ENCODE measurements at regions not wholly inside any gene's neighbourhood (a gene's known extent, or its start where the extent isn't known, plus 50 kb on each side); places are given as distances from the start of the nearest gene placed in this dataset.

- H3K9me3 ChIP-seq (ENCODE audit: control insufficient read depth in 2 of 3, insufficient read depth in 1 of 3, low read length in 3 of 3): no peaks in the 10 kb centered on the region
- no peak for TF ChIP-seq CTCF (IDR thresholded peaks at IDR 0.05; ENCODE audit: borderline replicate concordance, extremely low read depth, insufficient read depth)
- H3K27me3 ChIP-seq (ENCODE audit: control insufficient read depth, insufficient read depth, low read length): no peaks in the 10 kb centered on the region
- no peak overlapping the region for H3K27ac ChIP-seq (ENCODE audit: low read depth in 2 of 2, low read length in 2 of 2)
- H3K36me3 ChIP-seq (ENCODE audit: control insufficient read depth in 2 of 3, insufficient read depth in 3 of 3, low read length in 3 of 3): no peaks in the 10 kb centered on the region
- no peak overlapping the region for H3K9ac ChIP-seq (ENCODE audit: low read length in 3 of 3)
- no peaks in the 10 kb centered on the region for H3K4me1 ChIP-seq (ENCODE audit: control insufficient read depth in 2 of 3, insufficient read depth in 2 of 3, low read depth in 1 of 3, low read length in 3 of 3)
- FAIRE-seq: no peak
- DNase-seq: no peak
- intact Hi-C loops (cut with DNase I): no loop called here
- no peak overlapping the region for H3K4me3 ChIP-seq (ENCODE audit: low read length in 3 of 3)
These were observed 80.5 kb downstream of the ZIC3 start for GRCh38 chrX:137646472-137646871.

GRCh38 chrX:137651647-137652046, 85.7 kb downstream of the ZIC3 start:
- H3K27ac ChIP-seq (ENCODE audit: low read depth in 2 of 2, low read length in 2 of 2): no peak overlapping the region
- no peaks in the 10 kb centered on the region for H3K4me1 ChIP-seq (ENCODE audit: control insufficient read depth in 2 of 3, insufficient read depth in 2 of 3, low read depth in 1 of 3, low read length in 3 of 3)
- H3K9me3 ChIP-seq (ENCODE audit: control insufficient read depth in 2 of 3, insufficient read depth in 1 of 3, low read length in 3 of 3): no peaks in the 10 kb centered on the region
- H3K27me3 ChIP-seq (ENCODE audit: control insufficient read depth, insufficient read depth, low read length): no peaks in the 10 kb centered on the region
- no peak for TF ChIP-seq CTCF (IDR thresholded peaks at IDR 0.05; ENCODE audit: borderline replicate concordance, extremely low read depth, insufficient read depth)
- H3K4me3 ChIP-seq (ENCODE audit: low read length in 3 of 3): no peak overlapping the region
- no peak for FAIRE-seq
- no peak for DNase-seq
- no peak overlapping the region for H3K9ac ChIP-seq (ENCODE audit: low read length in 3 of 3)
- intact Hi-C loops (cut with DNase I): no loop called here
- no peaks in the 10 kb centered on the region for H3K36me3 ChIP-seq (ENCODE audit: control insufficient read depth in 2 of 3, insufficient read depth in 3 of 3, low read length in 3 of 3)

GRCh38 chrX:137652086-137652485, 86.2 kb downstream of the ZIC3 start:
- H3K4me3 ChIP-seq (ENCODE audit: low read length in 3 of 3): no peak overlapping the region
- no peak overlapping the region for H3K9ac ChIP-seq (ENCODE audit: low read length in 3 of 3)
- TF ChIP-seq CTCF (IDR thresholded peaks at IDR 0.05; ENCODE audit: borderline replicate concordance, extremely low read depth, insufficient read depth): no peak
- H3K36me3 ChIP-seq (ENCODE audit: control insufficient read depth in 2 of 3, insufficient read depth in 3 of 3, low read length in 3 of 3): no peaks in the 10 kb centered on the region
- no peak overlapping the region for H3K27ac ChIP-seq (ENCODE audit: low read depth in 2 of 2, low read length in 2 of 2)
- intact Hi-C loops (cut with DNase I): no loop called here
- no peaks in the 10 kb centered on the region for H3K4me1 ChIP-seq (ENCODE audit: control insufficient read depth in 2 of 3, insufficient read depth in 2 of 3, low read depth in 1 of 3, low read length in 3 of 3)
- H3K27me3 ChIP-seq (ENCODE audit: control insufficient read depth, insufficient read depth, low read length): no peaks in the 10 kb centered on the region
- H3K9me3 ChIP-seq (ENCODE audit: control insufficient read depth in 2 of 3, insufficient read depth in 1 of 3, low read length in 3 of 3): no peaks in the 10 kb centered on the region
- DNase-seq: no peak
- FAIRE-seq: no peak

GRCh38 chrX:137654481-137654880, 88.6 kb downstream of the ZIC3 start:
- Histone ChIP-seq H3K9ac (ENCODE audit: low read length in 3 of 3) (no peak overlapping the region), H3K4me3 (ENCODE audit: low read length in 3 of 3) (no peak overlapping the region), H3K9me3 (ENCODE audit: control insufficient read depth in 2 of 3, insufficient read depth in 1 of 3, low read length in 3 of 3) (no peaks in the 10 kb centered on the region), H3K27me3 (ENCODE audit: control insufficient read depth, insufficient read depth, low read length) (no peaks in the 10 kb centered on the region), H3K27ac (ENCODE audit: low read depth in 2 of 2, low read length in 2 of 2) (no peak overlapping the region), H3K4me1 (ENCODE audit: control insufficient read depth in 2 of 3, insufficient read depth in 2 of 3, low read depth in 1 of 3, low read length in 3 of 3) (no peaks in the 10 kb centered on the region), H3K36me3 (ENCODE audit: control insufficient read depth in 2 of 3, insufficient read depth in 3 of 3, low read length in 3 of 3) (no peaks in the 10 kb centered on the region)
- DNase-seq (no peak), FAIRE-seq (no peak)
- TF ChIP-seq CTCF (IDR thresholded peaks at IDR 0.05; ENCODE audit: borderline replicate concordance, extremely low read depth, insufficient read depth): no peak
- intact Hi-C loops (cut with DNase I): no loop called here
